Body of pancreas (tissue), 4 donors: ENCODE measurements at regions not wholly inside any gene's neighbourhood (a gene's known extent, or its start where the extent isn't known, plus 50 kb on each side); places are given as distances from the start of the nearest gene placed in this dataset.

ENCODE experiments used
- ATAC-seq: fragments of 150-250 bp; one replicate; pipeline ENCODE4 v1.9.1; 2016
- DNase-seq, 4 donors: peaks; one replicate each; pipeline ENCODE4 v3.0.0-alpha.2; 2019
- H3K27ac ChIP-seq, 4 donors: fragments of 200-600 bp; sonication (generic); 1 replicate in 3 of 4; 2 replicates in 1 of 4; pipeline versions ENCODE4 v1.5.1 to v1.6.1; 2016 to 2019; ENCODE audit warnings: mild to moderate bottlenecking in 1 of 4, mixed read lengths in 1 of 4, moderate library complexity in 1 of 4
- H3K27me3 ChIP-seq, 2 donors: fragments of 200-600 bp; sonication (generic); one replicate each; pipeline ENCODE4 v1.6.0; 2016; ENCODE audit warnings: mild to moderate bottlenecking in 1 of 2
- H3K36me3 ChIP-seq, 2 donors: fragments of 200-600 bp; sonication (generic); replicated peaks in 1 of 2; 2 replicates each; pipeline ENCODE4 v1.5.1; 2016; ENCODE audit warnings: low read depth in 2 of 2; ENCODE audit not compliant: insufficient read depth in 1 of 2
- H3K4me1 ChIP-seq: fragments of 200-600 bp; sonication (generic); one replicate; pipeline ENCODE4 v1.6.0; 2016
- H3K4me3 ChIP-seq, 2 donors: fragments of 200-600 bp; sonication (generic); 1 replicate in 1 of 2; 2 replicates in 1 of 2; pipeline ENCODE4 v1.5.1; 2016 to 2019
- H3K9me3 ChIP-seq, 3 donors: fragments of 200-600 bp; sonication (generic); 1 replicate in 2 of 3; 2 replicates in 1 of 3; pipeline ENCODE4 v1.5.1; 2016
- POLR2A ChIP-seq, 3 donors: fragments of 450-650 bp; IDR thresholded peaks; one replicate each; pipeline ENCODE4 v1.6.1; 2016; ENCODE audit warnings: antibody characterized with exemption in 3 of 3, mild to moderate bottlenecking in 2 of 3
- WGBS, 2 donors: methylation state at CpG; one replicate each; pipeline ENCODE4 v1.1.5; 2017; 5-methylcytosine and 5-hydroxymethylcytosine counted together
- intact Hi-C: fragments of 100-400 bp; cut with DNase I; formaldehyde crosslinking; loops from one replicate; pipeline ENCODE4 v1.15.1; 2023
- TF ChIP-seq, protein P1 (sequence below), 7 experiments: fragments of 450-650 bp in 4 of 7; fragments of 200-600 bp in 3 of 7; sonication (generic) in 3 of 7; IDR thresholded peaks; one replicate each; pipeline ENCODE4 v1.5.1; 2016 to 2019; ENCODE audit warnings: antibody characterized with exemption in 7 of 7

DNA sequence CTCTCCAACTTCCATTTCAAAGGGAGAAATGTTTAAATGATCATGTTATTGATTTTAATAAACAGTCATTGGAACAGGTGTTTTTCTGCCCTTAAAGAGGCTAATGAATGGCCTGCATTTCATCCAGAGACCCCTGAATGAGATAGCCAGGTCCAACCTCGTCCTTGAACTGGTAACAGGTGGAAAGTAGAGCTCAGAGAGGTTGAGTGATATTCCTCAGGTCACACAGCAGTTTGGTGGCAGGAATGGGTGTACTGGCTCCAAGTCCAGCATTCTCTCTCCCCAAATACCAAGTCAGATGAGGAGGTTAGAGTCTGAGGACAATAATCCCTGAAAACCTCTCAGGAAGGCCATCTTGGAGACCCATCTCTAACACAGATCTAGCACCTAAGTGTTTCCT lies 81.7 kb upstream of the ANO1 start:
- intact Hi-C loops = no loop called here
- no peak for TF ChIP-seq POLR2A (IDR thresholded peaks at IDR 0.05)
- TF ChIP-seq, protein P1, sequence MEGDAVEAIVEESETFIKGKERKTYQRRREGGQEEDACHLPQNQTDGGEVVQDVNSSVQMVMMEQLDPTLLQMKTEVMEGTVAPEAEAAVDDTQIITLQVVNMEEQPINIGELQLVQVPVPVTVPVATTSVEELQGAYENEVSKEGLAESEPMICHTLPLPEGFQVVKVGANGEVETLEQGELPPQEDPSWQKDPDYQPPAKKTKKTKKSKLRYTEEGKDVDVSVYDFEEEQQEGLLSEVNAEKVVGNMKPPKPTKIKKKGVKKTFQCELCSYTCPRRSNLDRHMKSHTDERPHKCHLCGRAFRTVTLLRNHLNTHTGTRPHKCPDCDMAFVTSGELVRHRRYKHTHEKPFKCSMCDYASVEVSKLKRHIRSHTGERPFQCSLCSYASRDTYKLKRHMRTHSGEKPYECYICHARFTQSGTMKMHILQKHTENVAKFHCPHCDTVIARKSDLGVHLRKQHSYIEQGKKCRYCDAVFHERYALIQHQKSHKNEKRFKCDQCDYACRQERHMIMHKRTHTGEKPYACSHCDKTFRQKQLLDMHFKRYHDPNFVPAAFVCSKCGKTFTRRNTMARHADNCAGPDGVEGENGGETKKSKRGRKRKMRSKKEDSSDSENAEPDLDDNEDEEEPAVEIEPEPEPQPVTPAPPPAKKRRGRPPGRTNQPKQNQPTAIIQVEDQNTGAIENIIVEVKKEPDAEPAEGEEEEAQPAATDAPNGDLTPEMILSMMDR (IDR thresholded peaks at IDR 0.05) = no peak
- 39 to 54% methylated on average over 1 of the region's 1 CpG for WGBS, 2 donors
- Histone ChIP-seq H3K4me1 (no peaks in the 10 kb centered on the region), H3K36me3 (no peaks in the 10 kb centered on the region), H3K27me3 (no peaks in the 10 kb centered on the region), H3K4me3 (no peak overlapping the region), H3K9me3 (no peaks in the 10 kb centered on the region), H3K27ac (no peak overlapping the region)
- no peak for DNase-seq
- no peak for ATAC-seq

DNA sequence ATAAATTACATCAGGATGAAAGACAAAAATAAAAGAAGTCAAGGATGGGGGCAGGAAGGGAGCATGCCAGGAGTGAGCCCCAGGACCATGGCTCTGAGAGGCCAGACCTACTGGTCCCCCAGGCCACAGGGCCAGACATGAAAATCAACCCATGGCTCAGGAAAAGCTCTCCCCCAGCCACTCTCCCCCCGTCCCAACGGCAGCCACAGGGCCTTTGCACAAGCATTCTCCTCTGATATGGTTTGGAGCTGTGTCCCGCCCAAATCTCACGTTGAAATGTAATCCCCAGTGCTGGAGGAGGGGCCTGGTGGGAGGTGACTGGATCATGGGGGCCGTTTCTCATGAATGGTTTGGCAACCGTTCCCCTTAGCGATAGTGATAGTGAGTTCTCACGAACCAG lies 80.8 kb upstream of the ANO1 start:
- no peak for TF ChIP-seq POLR2A (IDR thresholded peaks at IDR 0.05)
- TF ChIP-seq, protein P1 (IDR thresholded peaks at IDR 0.05) = no peak
- ATAC-seq (no peak), DNase-seq (no peak)
- H3K36me3 ChIP-seq = no peaks in the 10 kb centered on the region
- no peaks in the 10 kb centered on the region for H3K27me3 ChIP-seq
- 41 to 62% methylated on average over 6 to 8 of the region's 8 CpGs for WGBS, 2 donors
- no peak overlapping the region for H3K4me3 ChIP-seq
- no peak overlapping the region for H3K27ac ChIP-seq
- H3K9me3 ChIP-seq = no peaks in the 10 kb centered on the region
- H3K4me1 ChIP-seq = no peaks in the 10 kb centered on the region
- intact Hi-C loops = no loop called here

DNA sequence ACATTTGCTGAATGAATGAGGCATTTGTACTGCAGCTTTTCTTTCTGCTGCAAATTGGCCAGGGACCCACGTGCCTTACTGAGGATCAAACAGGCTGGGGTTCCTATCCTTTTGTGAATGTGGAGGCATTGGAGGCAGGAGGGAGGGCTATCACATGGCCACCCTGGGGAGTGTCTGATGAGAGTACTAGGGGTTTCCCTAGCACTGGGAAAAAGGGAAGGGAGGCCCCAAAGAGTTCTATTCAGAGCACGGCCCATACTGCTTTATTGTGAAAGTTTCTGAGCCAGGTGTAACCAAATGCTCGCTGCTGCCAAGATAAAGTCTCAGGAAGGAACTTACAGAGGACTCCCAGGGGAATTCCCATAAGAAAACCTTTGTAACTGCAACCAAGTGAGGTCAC lies 78.4 kb upstream of the ANO1 start:
- Histone ChIP-seq H3K9me3 (no peaks in the 10 kb centered on the region), H3K27ac (no peak overlapping the region), H3K36me3 (no peaks in the 10 kb centered on the region), H3K27me3 (no peaks in the 10 kb centered on the region), H3K4me3 (no peak overlapping the region), H3K4me1 (no peaks in the 10 kb centered on the region)
- WGBS, 2 donors = 31 to 49% methylated on average over 3 of the region's 3 CpGs
- ATAC-seq (peak; percentile 18), DNase-seq (no peak)
- intact Hi-C loops = no loop called here
- no peak for TF ChIP-seq POLR2A (IDR thresholded peaks at IDR 0.05)
- TF ChIP-seq, protein P1 (IDR thresholded peaks at IDR 0.05) = no peak

DNA sequence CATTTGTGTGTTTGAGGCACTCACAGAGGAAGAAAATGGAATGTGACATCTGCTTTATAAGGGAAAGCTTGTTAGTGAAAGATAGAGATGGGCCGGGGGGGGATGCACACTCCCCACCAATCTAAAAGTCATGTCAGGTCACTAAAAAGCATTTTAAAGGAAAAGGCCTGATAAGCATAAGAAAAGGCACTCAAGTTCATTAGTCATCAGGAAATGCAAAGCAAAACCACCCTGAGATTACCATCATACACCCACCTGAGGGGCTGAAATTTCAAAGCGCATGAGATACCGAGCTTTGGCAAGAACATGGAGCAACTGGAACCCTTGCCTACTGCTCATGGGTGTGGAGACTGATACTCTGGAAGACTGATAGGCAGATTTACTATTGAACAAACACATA lies 77.9 kb upstream of the ANO1 start:
- no peak for DNase-seq
- Histone ChIP-seq H3K4me3 (no peak overlapping the region), H3K36me3 (no peaks in the 10 kb centered on the region), H3K27me3 (no peaks in the 10 kb centered on the region), H3K4me1 (no peaks in the 10 kb centered on the region), H3K27ac (no peak overlapping the region), H3K9me3 (no peaks in the 10 kb centered on the region)
- TF ChIP-seq, protein P1 (IDR thresholded peaks at IDR 0.05) = no peak
- TF ChIP-seq POLR2A (IDR thresholded peaks at IDR 0.05) = no peak
- WGBS, 2 donors = 56 to 69% methylated on average over 3 of the region's 3 CpGs
- intact Hi-C loops = no loop called here
- ATAC-seq = no peak

DNA sequence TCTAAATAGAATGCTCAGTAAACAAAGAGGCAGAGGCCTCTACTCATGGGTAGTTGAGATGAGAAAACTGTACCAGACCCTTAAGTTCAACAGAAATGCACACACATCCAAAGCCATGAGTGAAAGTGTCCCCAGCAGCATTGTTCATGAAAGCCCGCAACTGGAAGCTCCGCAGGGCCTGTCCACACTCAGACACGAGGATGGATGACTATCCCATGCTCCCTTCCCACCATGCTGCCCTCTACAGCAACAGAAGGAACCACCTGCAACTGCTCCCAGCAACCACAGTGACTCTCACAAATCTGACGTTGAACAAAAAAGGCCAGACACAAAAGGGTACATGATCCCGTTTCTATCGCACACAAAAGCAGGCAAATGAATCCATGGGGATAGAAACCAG lies 76.9 kb upstream of the ANO1 start:
- 57 to 71% methylated on average over 6 of the region's 6 CpGs for WGBS, 2 donors
- H3K9me3 ChIP-seq = no peaks in the 10 kb centered on the region
- no peak overlapping the region for H3K4me3 ChIP-seq
- DNase-seq (no peak), ATAC-seq (no peak)
- intact Hi-C loops = no loop called here
- H3K4me1 ChIP-seq = no peaks in the 10 kb centered on the region
- H3K27me3 ChIP-seq = no peaks in the 10 kb centered on the region
- H3K27ac ChIP-seq = no peak overlapping the region
- TF ChIP-seq, protein P1 (IDR thresholded peaks at IDR 0.05) = no peak
- TF ChIP-seq POLR2A (IDR thresholded peaks at IDR 0.05) = no peak
- no peaks in the 10 kb centered on the region for H3K36me3 ChIP-seq
